SHP77 treated with DMSO at 0.1 percent for 48 hours (cell line): ENCODE measurements at regions not wholly inside any gene's neighbourhood (a gene's known extent, or its start where the extent isn't known, plus 50 kb on each side); places are given as distances from the start of the nearest gene placed in this dataset.
"Not testable (repeated sequence)": the region's sequence is repeated elsewhere in the genome, so short reads cannot be mapped to it uniquely, and the experiment has no call there.

Source experiments
- DNase-seq: peaks from one replicate; lab custom pipeline; 2025; lab: John Stamatoyannopoulos, UW

- DNase-seq: no peak
These were observed 342.8 kb upstream of the NDST4 start for GRCh38 chr4:115456231-115456630.

DNA sequence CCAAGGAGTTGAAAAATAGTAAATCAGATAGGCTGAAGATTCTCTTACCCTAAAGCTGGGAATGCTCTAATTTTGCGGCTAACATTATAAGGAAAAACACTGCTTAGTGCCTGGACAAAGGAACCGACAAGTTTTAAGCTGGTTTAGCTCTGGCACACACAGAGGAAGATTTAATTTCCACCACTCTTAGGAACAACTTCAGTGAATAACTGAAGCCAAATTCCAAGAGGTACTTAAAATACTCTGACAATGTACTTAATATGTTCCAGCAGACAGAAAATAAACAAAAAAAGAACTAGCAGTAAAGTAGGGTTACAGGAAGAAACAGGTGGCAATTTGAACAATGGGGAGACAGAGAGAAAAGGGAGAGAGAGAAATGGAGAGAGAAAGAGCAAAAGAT is 340.8 kb upstream of the NDST4 start:
- no peak for DNase-seq

- DNase-seq: no peak
These were observed 340.0 kb upstream of the NDST4 start for GRCh38 chr4:115453416-115453815.

DNA sequence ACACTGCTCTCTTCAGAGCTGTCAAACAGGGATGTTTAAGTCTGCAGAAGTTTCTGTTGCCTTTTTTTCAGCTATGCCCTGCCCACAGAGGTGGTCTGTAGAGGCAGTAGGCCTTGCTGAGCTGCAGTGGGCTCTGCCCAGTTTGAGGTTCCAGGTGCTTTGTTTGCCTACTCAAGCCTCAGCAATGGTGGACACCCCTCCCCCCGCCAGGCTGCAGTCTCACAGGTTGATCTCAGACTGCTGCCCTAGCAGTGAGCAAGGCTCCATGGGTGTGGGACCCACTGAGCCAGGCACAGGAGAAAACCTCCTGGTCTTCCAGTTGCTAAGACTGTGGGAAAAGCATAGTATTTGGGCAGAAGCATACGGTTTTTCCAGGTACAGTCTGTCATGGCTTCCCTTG is 338.8 kb upstream of the NDST4 start:
- not testable (repeated sequence) for DNase-seq

DNA sequence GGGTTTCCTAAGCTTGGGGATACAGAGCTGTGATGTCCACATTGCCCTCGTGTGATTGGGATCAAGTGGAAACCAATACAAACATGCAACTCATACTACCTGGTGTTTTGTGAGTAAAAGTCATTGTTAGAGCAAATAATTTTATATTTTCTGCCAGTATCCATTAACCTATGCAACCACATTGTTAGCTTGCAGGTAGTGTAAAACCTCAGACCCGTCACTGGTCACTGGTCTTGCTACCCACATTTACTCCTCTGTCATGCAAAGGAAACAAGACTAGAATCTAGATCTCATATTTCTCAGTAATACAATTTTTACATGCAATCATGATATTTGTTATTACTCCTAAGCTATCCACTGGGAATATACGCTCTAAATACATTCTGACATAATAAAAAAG is 324.3 kb upstream of the NDST4 start:
- DNase-seq: no peak

DNA sequence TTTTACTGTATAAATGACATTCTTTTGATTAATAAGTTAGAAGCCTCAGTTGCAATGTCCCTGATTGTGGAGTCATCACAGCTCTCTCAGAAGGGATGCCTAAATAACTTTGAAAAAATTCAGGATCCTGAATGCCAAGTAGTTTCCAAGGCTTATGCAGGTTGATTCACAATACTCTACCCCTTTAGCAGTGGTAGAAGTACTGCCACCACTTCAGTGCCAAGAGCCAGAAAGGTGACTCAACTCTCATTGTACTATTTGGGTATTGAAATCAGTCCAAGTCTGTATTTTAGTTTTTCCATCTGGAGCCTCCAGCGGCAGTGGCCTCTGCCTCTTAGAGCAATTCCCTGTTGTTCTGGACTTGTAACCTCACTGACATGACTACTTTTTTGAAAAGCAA is 320.1 kb upstream of the NDST4 start:
- no peak for DNase-seq

DNA sequence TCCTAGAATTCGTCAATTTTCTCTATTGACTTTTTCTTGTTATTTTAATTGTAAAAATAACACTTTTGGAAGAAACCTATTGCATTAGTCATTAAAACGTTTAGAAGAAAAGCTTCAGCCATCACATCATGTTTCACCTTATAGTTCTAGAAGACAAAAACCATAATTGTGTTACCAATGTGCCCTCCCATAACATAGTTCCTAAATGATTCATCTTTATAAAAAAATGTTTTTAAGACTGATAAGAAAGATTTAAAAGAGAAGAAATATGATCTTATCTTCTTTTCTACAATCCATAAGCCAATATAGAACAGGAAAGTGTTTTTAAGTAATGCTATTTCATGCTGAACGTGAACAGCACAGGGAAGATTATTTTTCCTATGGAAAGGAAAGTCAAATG is 316.6 kb upstream of the NDST4 start:
- no peak for DNase-seq

GRCh38 chr4:115428455-115428854 is 315.0 kb upstream of the NDST4 start:
- no peak for DNase-seq

- no peak for DNase-seq
These were observed 311.4 kb upstream of the NDST4 start for GRCh38 chr4:115424852-115425251.

DNA sequence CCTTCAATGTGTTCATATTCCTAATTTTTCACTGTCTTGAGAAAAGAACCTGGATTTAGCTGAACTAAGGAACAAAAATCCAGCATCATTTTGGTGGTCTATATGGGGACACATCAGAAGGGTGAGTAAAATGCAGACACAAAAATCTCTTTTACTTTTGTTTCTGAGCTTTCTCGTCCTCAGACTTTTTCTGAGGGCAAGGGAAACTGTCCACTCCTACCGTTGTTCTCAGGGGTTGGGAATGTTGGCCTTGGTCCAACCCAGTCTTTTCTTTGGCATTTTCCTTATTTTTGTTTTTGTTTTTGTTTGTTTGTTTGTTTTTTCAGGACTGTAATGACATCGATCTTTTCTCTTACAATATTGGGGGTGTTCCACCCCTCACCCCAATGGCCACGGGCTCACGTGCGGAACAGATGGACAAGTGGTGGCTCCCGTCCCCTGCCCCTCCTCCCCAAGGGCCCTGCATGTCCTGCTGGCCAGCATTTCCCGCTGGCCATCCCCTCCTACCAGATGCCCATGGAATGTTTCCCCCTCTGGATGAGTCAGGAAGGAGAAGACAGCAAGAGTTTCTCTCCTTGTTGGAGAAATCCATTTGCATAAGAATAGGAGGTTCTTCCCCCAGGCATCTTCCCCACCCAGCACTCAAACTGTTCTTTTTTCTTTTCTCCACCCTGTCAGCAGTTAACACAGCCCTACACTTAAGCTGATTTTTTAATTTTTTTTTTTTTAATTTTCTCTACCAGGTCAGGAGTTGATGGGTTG is 305.4 kb upstream of the NDST4 start:
- DNase-seq: no peak

DNA sequence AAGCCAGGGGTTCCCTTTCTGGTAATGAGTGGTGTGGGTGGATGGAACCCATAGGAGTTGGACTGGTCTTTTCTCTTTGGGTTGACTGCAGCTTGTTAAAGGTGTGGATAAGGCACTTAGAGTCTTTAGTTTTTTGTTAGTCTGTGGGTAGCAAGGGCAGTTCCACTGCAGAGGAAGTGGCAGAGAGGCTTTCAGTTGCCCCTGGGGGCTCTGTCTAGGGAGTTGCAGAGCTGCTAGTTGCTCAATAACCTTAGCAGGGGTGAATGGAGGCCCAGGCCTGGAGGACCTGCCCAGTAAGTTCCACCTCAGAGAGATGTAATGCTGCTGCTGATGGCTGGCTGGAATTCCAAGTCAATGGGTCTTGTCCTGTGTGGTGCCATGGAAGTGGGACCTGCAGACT is 282.6 kb upstream of the NDST4 start:
- DNase-seq: no peak

DNA sequence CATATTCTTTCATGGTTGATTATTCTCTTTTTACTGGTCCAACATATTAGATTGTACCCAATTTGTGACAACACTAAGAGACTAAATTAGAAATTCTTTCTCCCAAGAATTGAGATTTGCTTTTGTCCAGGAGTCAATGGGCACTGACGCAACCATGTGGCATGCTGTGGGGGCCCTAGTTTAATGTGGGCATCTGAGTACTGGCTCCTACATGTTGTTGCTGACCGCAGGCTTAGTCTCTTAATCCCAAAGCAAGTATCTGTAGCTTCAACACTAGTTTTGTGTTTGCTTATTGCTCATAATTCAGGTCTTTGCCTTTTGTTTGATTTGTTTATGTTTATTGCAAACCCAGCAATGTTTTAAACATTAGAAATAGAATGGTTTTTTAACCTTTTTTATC is 263.4 kb upstream of the NDST4 start:
- DNase-seq: no peak

GRCh38 chr4:115374621-115375020 is 261.2 kb upstream of the NDST4 start:
- no peak for DNase-seq

GRCh38 chr4:115370490-115370889 is 257.1 kb upstream of the NDST4 start:
- no peak for DNase-seq

GRCh38 chr4:115370012-115370411 is 256.6 kb upstream of the NDST4 start:
- DNase-seq: no peak

DNA sequence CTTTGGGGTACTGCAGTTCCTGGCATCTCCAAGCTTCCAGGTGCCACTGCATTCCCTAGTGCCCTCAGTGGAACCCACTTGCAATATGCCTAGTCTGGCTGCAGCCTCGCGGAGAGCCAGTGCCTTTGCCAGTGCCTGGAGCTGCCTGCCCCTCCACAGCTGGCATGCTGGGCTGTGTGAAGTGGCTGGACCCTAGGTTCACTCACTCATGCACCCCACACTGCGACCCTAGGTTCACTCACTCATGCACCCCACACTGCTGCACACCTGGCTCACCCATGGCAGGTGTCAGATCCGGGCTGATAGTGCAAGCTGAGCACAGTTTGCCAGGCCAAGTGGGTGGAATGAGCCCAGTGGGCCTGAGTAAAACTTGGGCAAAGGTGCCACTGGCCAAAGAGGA is 253.0 kb upstream of the NDST4 start:
- no peak for DNase-seq

- DNase-seq: no peak
These were observed 251.8 kb upstream of the NDST4 start for GRCh38 chr4:115365185-115365584.

- DNase-seq: no peak
These were observed 248.4 kb upstream of the NDST4 start for GRCh38 chr4:115361781-115362180.

- DNase-seq: no peak
These were observed 247.0 kb upstream of the NDST4 start for GRCh38 chr4:115360431-115360830.

GRCh38 chr4:115357776-115358175 is 244.4 kb upstream of the NDST4 start:
- no peak for DNase-seq

- no peak for DNase-seq
These were observed 242.8 kb upstream of the NDST4 start for GRCh38 chr4:115356176-115356575.

- no peak for DNase-seq
These were observed 241.9 kb upstream of the NDST4 start for GRCh38 chr4:115355329-115355728.

- DNase-seq: no peak
These were observed 239.9 kb upstream of the NDST4 start for GRCh38 chr4:115353370-115353769.

GRCh38 chr4:115343171-115343570 is 229.8 kb upstream of the NDST4 start:
- no peak for DNase-seq
